C4-2B (cell line): ENCODE measurements at regions not wholly inside any gene's neighbourhood (a gene's known extent, or its start where the extent isn't known, plus 50 kb on each side); places are given as distances from the start of the nearest gene placed in this dataset.
"Not testable (repeated sequence)": the region's sequence is repeated elsewhere in the genome, so short reads cannot be mapped to it uniquely, and the experiment has no call there.

Experiments used
- CTCF ChIP-seq: fragments of 450-650 bp; conservative IDR thresholded peaks from 2 replicates; pipeline ENCODE4 v1.5.1; 2017; ENCODE audit warnings: mild to moderate bottlenecking
- ZFX ChIP-seq: fragments of 450-650 bp; IDR thresholded peaks from 2 replicates; pipeline ENCODE4 v1.6.1; 2017

- TF ChIP-seq CTCF, ZFX: not testable (repeated sequence)
Measured at GRCh38 chr1:145174377-145174776, 67.6 kb downstream of the PPIAL4D start.
